PFSK-1 (cell line): ENCODE measurements at regions not wholly inside any gene's neighbourhood (a gene's known extent, or its start where the extent isn't known, plus 50 kb on each side); places are given as distances from the start of the nearest gene placed in this dataset.

Source experiments
- FOXP2 ChIP-seq: optimal IDR thresholded peaks from 2 replicates; pipeline ENCODE3; 2011; ENCODE audit warnings: borderline replicate concordance, control low read depth, inconsistent platforms; ENCODE audit not compliant: insufficient read depth; ENCODE audit errors: extremely low read length, extremely low read depth
- POLR2AphosphoS5 ChIP-seq: IDR thresholded peaks from 2 replicates; pipeline ENCODE4 v1.6.1; 2012; ENCODE audit warnings: low read depth, mild to moderate bottlenecking, control low read depth, low read length, moderate library complexity
- REST ChIP-seq, 2 experiments: IDR thresholded peaks; 2 replicates each; pipeline versions ENCODE4 v1.6.1 to v1.8.0; 2011 to 2012; ENCODE audit warnings: low read depth in 2 of 2, low read length in 2 of 2, control low read depth in 1 of 2, inconsistent platforms in 1 of 2, mild to moderate bottlenecking in 1 of 2, moderate library complexity in 1 of 2; ENCODE audit not compliant: insufficient read depth in 1 of 2
- SIN3A ChIP-seq: IDR thresholded peaks from 2 replicates; pipeline ENCODE4 v1.6.1; 2012; ENCODE audit warnings: mild to moderate bottlenecking, low read length, moderate library complexity, borderline replicate concordance; ENCODE audit not compliant: insufficient read depth
- TAF1 ChIP-seq: IDR thresholded peaks from 2 replicates; pipeline ENCODE4 v1.6.1; 2012; ENCODE audit warnings: low read length, control low read depth, borderline replicate concordance; ENCODE audit not compliant: insufficient read depth

GRCh38 chr2:144215701-144216675, 303.9 kb downstream of the ZEB2 start:
- TF ChIP-seq POLR2AphosphoS5 (no peak), TAF1 (no peak), FOXP2 (no peak), SIN3A (no peak), REST (IDR thresholded peaks at IDR 0.05; ENCODE audit: insufficient read depth in 1 of 2, low read depth in 2 of 2, low read length in 2 of 2) (no peak)

- no peak for TF ChIP-seq REST (IDR thresholded peaks at IDR 0.05; ENCODE audit: insufficient read depth in 1 of 2, low read depth in 2 of 2, low read length in 2 of 2)
- TF ChIP-seq SIN3A, result no peak
- TF ChIP-seq POLR2AphosphoS5, result no peak
Measured at GRCh38 chr2:144215207-144215606, 304.7 kb downstream of the ZEB2 start.

GRCh38 chr2:144213797-144214196, 306.1 kb downstream of the ZEB2 start:
- TF ChIP-seq TAF1 (no peak), POLR2AphosphoS5 (no peak), FOXP2 (no peak), REST (IDR thresholded peaks at IDR 0.05; ENCODE audit: insufficient read depth in 1 of 2, low read depth in 2 of 2, low read length in 2 of 2) (no peak), SIN3A (no peak)

- TF ChIP-seq SIN3A (no peak), REST (IDR thresholded peaks at IDR 0.05; ENCODE audit: insufficient read depth in 1 of 2, low read depth in 2 of 2, low read length in 2 of 2) (0 out of 4 replicates have a peak, but pooled peaks of 1 of the 2 experiments have one; percentile 34)
Measured at GRCh38 chr2:144211826-144212225, 308.1 kb downstream of the ZEB2 start.

GRCh38 chr2:144211065-144211464, 308.9 kb downstream of the ZEB2 start:
- TF ChIP-seq REST (IDR thresholded peaks at IDR 0.05; ENCODE audit: insufficient read depth in 1 of 2, low read depth in 2 of 2, low read length in 2 of 2), result no peak
- TF ChIP-seq POLR2AphosphoS5, result no peak
- no peak for TF ChIP-seq TAF1
- TF ChIP-seq SIN3A, result no peak
- no peak for TF ChIP-seq FOXP2
